ENCODE measurements at regions not wholly inside any gene's neighbourhood (a gene's known extent, or its start where the extent isn't known, plus 50 kb on each side); places are given as distances from the start of the nearest gene placed in this dataset.

GRCh38 chr2:149732730-149733290 is 145.2 kb upstream of the MMADHC start:
- no peak for TF ChIP-seq CTCF (IDR thresholded peaks at IDR 0.05)
- DNase-seq (ENCODE audit: low spot score) (no peak), ATAC-seq (ENCODE audit: insufficient number of reproducible peaks, low FRiP score, low read depth) (no peak)
- Histone ChIP-seq H3K4me3 (no peak overlapping the region), H3K27ac (no peak overlapping the region), H3K4me1 (ENCODE audit: control insufficient read depth in 1 of 2, low read depth in 2 of 2) (peaks cover 13 to 24% of the 10 kb centered on the region in 2 donors), H3K36me3 (no peaks in the 10 kb centered on the region), H3K9me3 (no peaks in the 10 kb centered on the region), H3K27me3 (replicated peaks; ENCODE audit: insufficient read depth) (no peaks in the 10 kb centered on the region)

GRCh38 chr2:149732001-149732685 is 144.6 kb upstream of the MMADHC start:
- H3K9me3 ChIP-seq: no peaks in the 10 kb centered on the region
- DNase-seq (ENCODE audit: low spot score) (peak; percentile 2), ATAC-seq (ENCODE audit: insufficient number of reproducible peaks, low FRiP score, low read depth) (no peak)
- no peak overlapping the region for H3K4me3 ChIP-seq
- no peak overlapping the region for H3K27ac ChIP-seq
- H3K27me3 ChIP-seq (replicated peaks; ENCODE audit: insufficient read depth): no peaks in the 10 kb centered on the region
- TF ChIP-seq CTCF (IDR thresholded peaks at IDR 0.05): no peak
- H3K4me1 ChIP-seq (ENCODE audit: control insufficient read depth in 1 of 2, low read depth in 2 of 2): peaks cover 13 to 24% of the 10 kb centered on the region in 2 donors
- H3K36me3 ChIP-seq: no peaks in the 10 kb centered on the region

GRCh38 chr2:149731079-149731478 is 143.5 kb upstream of the MMADHC start:
- DNase-seq (ENCODE audit: low spot score): no peak
- TF ChIP-seq CTCF (IDR thresholded peaks at IDR 0.05): no peak
- ATAC-seq (ENCODE audit: insufficient number of reproducible peaks, low FRiP score, low read depth): no peak
- H3K4me3 ChIP-seq: no peak overlapping the region
- H3K36me3 ChIP-seq: no peaks in the 10 kb centered on the region
- H3K4me1 ChIP-seq (ENCODE audit: control insufficient read depth in 1 of 2, low read depth in 2 of 2): peaks cover 13 to 24% of the 10 kb centered on the region in 2 donors
- H3K27me3 ChIP-seq (replicated peaks; ENCODE audit: insufficient read depth): no peaks in the 10 kb centered on the region
- no peaks in the 10 kb centered on the region for H3K9me3 ChIP-seq
- H3K27ac ChIP-seq: no peak overlapping the region

GRCh38 chr2:149729586-149729985 is 142.0 kb upstream of the MMADHC start:
- ATAC-seq (ENCODE audit: insufficient number of reproducible peaks, low FRiP score, low read depth) (no peak), DNase-seq (ENCODE audit: low spot score) (no peak)
- TF ChIP-seq CTCF (IDR thresholded peaks at IDR 0.05): no peak
- Histone ChIP-seq H3K27me3 (replicated peaks; ENCODE audit: insufficient read depth) (no peaks in the 10 kb centered on the region), H3K36me3 (no peaks in the 10 kb centered on the region), H3K4me3 (no peak overlapping the region), H3K27ac (no peak overlapping the region), H3K9me3 (no peaks in the 10 kb centered on the region), H3K4me1 (ENCODE audit: control insufficient read depth in 1 of 2, low read depth in 2 of 2) (peaks cover 5 to 15% of the 10 kb centered on the region in 2 donors)

- peaks cover 0 to 6% of the 10 kb centered on the region in 2 donors for H3K4me1 ChIP-seq (ENCODE audit: control insufficient read depth in 1 of 2, low read depth in 2 of 2)
- no peaks in the 10 kb centered on the region for H3K9me3 ChIP-seq
- no peaks in the 10 kb centered on the region for H3K27me3 ChIP-seq (replicated peaks; ENCODE audit: insufficient read depth)
- DNase-seq (ENCODE audit: low spot score): no peak
- H3K4me3 ChIP-seq: no peak overlapping the region
- ATAC-seq (ENCODE audit: insufficient number of reproducible peaks, low FRiP score, low read depth): no peak
- TF ChIP-seq CTCF (IDR thresholded peaks at IDR 0.05): no peak
- H3K27ac ChIP-seq: no peak overlapping the region
- H3K36me3 ChIP-seq: no peaks in the 10 kb centered on the region
These were observed 140.4 kb upstream of the MMADHC start for GRCh38 chr2:149727927-149728326.

Measured in thoracic aorta (tissue), 2 donors.